ENCODE measurements at regions not wholly inside any gene's neighbourhood (a gene's known extent, or its start where the extent isn't known, plus 50 kb on each side); places are given as distances from the start of the nearest gene placed in this dataset.

DNA sequence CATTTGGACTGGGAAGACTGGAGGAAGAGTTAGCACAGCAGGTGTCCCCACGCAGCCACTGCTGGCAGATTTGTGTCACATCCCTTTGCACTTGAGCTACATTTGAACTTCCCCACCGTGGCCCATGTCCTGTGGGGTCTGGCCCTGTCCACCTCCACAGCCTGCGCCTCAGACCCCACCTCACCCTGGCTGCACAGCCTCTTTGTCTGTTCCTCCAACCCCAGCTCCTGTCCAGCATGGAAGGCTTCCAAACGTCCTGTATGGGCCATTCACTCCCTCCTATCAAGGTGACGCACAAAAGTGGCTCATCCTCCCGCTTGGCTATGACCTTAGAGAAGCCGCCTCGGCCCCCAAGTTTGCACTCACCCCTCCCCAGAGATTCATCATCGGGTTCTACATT, 200.6 kb downstream of the FOXL1 start:
- no peak for DNase-seq

DNA sequence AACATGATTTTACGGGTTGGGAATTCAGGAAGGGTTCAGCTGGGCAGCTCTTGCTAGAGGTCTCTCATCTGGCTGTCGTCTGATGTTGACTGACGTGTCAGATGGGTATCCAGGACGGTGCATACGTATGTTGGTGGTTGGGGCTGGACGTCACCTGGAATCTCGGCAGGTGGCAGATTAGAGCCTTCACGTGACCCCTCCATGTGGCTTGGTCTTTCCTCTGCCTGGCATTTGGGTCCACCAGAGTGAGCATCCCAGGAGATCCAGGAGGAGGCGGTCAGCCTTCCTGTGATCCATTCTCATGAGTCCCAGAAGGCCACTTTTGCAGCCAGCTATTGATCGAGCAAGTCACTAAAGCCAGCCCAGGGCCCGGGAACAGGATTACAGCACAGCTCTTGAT, 202.7 kb downstream of the FOXL1 start:
- DNase-seq, result no peak
- no peak for TF ChIP-seq GATA1 (IDR thresholded peaks at IDR 0.05; ENCODE audit: low read depth, low read length)
- TF ChIP-seq POLR2A (IDR thresholded peaks at IDR 0.05; ENCODE audit: low read length), result no peak

More for the DNA sequence above, 200.6 kb downstream of the FOXL1 start:
- TF ChIP-seq POLR2A (IDR thresholded peaks at IDR 0.05; ENCODE audit: low read length), result no peak
- TF ChIP-seq GATA1 (IDR thresholded peaks at IDR 0.05; ENCODE audit: low read depth, low read length), result no peak

DNA sequence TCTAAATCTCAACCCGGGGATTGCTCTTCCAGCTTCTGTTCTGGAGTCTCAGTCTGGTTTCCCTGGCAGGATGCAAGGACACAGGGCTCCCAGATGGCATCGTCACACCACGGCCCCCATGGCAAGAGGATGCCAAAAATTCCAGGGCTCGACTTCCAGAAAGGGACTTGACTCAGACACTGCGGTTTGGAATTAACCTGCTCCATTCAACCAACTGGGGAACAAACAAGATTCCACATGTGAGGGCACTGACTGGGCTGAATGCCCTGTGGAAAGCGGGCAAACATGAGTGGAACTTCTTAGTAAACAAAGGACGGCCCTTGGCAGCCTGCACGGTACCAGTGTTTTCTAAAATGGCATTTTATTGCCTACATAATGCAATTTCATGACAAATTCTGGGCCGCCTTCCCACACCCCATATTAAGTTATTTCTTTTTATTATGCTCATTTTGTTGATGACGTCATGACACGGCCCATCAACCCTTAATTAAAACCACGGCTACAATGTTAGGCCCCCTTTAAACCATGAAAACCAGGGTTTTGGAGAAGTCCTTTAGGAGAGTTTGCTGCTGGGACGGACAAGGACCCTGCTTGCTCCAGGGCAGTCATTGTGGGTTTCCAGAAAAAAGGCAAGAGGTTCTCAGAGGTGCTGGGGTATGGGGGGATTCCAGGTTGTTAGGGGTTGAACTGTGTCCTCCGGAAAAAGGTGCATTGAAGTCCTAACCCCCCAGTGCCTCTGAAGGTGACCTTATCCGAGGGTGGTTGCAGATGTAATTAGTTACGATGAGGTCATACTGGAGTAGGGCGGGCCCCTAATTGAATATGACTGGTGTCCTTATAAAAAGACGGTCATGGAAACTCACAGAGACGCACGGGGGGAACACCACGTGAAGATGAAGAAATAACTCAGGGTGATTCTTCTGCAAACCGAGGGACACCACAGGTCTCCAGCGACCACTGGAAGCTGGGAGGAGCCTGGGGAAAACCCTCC, 205.6 kb downstream of the FOXL1 start:
- no peak for DNase-seq
- TF ChIP-seq POLR2A (IDR thresholded peaks at IDR 0.05; ENCODE audit: low read length), result no peak

DNA sequence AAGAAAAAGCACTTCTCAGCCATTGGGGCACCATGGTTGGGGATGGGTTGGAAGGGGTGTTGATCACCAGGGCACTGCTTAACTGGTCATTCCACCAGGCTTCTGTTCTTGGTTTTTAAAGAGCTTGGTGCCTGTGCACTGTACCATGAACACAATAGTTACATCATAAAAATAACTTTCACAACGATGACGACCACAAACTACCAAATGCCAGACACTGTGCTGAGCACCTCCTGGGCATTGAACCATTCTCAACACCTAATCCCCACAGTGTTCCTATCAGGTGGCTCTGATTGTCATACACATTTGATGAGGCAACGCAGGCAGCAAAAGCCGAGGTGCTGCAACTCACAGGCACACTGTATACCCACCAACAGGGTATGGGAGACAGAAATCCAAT, 208.0 kb downstream of the FOXL1 start:
- DNase-seq, result no peak
- no peak for TF ChIP-seq POLR2A (IDR thresholded peaks at IDR 0.05; ENCODE audit: low read length)
- TF ChIP-seq GATA1 (IDR thresholded peaks at IDR 0.05; ENCODE audit: low read depth, low read length), result no peak

DNA sequence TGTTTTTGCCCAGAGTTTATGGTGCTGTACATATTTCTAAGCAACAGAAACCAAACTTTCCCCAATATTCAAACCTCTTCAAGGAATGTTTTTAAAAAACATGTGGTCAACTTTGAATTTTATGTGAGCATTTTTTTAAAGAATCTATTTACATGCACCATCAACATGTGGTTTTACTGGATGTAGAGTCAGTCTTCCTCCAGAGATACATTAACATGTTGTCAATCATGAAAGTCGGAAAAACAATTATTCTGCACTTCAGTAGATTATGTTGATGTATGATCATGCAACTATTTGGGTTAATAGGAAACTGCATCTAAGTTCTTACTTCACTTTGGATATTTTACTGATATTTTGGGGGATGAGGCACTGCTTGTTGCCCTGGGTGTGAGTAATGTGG, 208.6 kb downstream of the FOXL1 start:
- TF ChIP-seq POLR2A (IDR thresholded peaks at IDR 0.05; ENCODE audit: low read length), result no peak
- no peak for TF ChIP-seq GATA1 (IDR thresholded peaks at IDR 0.05; ENCODE audit: low read depth, low read length)
- no peak for DNase-seq

DNA sequence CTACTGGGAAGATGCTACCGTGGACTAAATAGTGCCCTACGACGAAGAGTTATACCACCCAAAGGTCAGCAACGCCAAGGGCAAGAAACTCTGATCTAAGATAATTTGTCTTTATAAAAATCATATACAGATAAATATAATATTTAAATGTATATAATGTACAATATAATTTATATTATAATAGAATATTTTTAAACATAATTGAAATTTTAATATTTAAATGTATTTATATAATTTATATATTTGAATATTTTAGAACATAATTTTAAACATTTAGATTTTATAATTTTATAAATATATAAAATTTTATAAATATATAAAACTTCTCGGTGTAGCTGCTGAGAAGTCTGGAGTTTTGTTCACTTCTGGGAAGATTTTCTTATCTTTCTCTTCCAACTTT, 209.2 kb downstream of the FOXL1 start:
- no peak for DNase-seq
- no peak for TF ChIP-seq GATA1 (IDR thresholded peaks at IDR 0.05; ENCODE audit: low read depth, low read length)
- no peak for TF ChIP-seq POLR2A (IDR thresholded peaks at IDR 0.05; ENCODE audit: low read length)

DNA sequence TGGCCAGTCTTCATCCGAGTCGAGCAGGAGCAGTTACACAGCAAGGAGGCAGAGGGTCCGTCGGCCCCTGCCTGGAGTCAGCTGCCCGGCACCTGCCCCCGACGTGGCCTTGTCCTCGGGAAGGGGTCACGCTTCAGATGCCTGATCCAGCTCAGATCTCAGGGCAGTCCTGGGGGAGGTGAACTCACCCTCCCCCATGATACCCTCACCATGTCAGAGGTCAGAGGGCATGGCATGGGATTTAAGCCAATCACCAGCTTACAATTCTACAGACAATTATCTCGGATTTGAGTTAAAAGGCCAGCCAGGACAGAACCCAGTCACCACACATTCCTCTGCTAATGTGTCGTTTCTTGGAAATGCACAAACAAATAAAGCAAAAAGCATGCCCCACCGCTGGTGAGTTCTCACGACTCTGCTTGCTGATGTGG, 211.3 kb downstream of the FOXL1 start:
- no peak for DNase-seq
- TF ChIP-seq GATA1 (IDR thresholded peaks at IDR 0.05; ENCODE audit: low read depth, low read length) (no peak), POLR2A (IDR thresholded peaks at IDR 0.05; ENCODE audit: low read length) (no peak)

DNA sequence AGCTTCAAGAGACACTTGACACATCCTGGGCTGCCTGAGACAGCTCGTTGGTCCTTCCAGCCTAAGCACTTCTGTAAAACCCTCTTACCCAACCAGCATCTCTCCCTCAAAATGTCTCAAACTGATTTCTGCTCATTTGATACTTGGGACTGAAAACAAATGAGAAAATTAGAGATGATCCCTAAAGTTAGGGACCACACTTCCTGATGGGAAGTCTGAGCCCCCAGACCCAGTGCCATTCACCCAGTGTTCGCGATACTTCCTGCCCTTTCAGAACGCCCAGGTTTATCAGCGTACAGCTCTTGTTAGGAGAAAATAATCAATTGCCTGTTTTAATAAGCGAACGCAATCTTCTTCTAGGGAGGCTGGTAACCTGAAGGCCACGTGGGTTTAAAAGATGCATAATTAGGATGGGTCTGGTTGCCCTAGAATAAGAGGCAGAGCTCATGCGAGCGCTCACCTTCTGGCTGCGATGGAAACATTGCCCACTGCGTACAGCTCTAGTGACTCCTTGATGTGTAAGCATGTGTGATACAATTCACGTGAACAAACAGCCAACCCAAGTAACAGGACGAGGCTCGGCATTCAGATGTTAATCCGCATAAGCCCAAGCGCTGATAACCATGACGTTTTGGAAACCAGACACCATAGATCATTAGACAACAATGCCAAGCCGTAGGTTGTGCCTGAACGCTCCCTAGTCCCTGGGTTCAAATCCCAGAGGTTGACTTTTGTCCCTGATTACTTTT, 213.1 kb downstream of the FOXL1 start:
- DNase-seq, result no peak

DNA sequence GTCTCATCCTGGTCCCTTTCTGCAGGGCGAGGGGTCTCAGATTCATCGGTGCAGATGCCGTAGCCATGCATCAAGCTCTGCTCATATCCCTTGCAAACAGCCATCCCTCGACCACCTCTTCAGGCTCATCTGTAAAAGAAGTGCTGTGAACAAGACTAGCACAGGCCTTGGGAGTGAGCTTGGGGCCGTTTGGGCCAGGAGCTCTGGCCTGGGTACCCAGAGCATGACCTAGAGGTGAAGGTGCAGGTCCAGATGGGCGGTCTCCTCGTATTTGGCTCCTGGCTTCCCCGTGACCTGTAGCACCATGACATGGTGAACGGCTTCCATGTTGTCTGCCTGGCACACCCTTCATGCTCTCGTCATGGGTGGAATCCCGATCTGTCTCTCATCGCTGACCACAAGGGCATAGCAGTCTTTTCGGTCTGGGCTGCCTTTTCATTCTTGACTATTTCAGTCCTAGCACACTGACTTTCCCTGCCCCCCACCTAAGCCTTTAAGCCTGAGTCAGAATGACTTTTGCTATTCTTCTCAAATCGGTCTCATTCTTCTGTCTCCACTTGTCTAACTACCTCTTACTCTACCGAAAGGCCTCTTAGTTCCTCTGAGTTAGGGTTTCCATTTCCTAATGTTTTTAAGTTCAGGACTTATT, 216.0 kb downstream of the FOXL1 start:
- DNase-seq, result no peak
- TF ChIP-seq GATA1 (IDR thresholded peaks at IDR 0.05; ENCODE audit: low read depth, low read length), result no peak
- no peak for TF ChIP-seq POLR2A (IDR thresholded peaks at IDR 0.05; ENCODE audit: low read length)

More for the DNA sequence above, 213.1 kb downstream of the FOXL1 start:
- TF ChIP-seq POLR2A (IDR thresholded peaks at IDR 0.05; ENCODE audit: low read length) (no peak), GATA1 (IDR thresholded peaks at IDR 0.05; ENCODE audit: low read depth, low read length) (no peak)

DNA sequence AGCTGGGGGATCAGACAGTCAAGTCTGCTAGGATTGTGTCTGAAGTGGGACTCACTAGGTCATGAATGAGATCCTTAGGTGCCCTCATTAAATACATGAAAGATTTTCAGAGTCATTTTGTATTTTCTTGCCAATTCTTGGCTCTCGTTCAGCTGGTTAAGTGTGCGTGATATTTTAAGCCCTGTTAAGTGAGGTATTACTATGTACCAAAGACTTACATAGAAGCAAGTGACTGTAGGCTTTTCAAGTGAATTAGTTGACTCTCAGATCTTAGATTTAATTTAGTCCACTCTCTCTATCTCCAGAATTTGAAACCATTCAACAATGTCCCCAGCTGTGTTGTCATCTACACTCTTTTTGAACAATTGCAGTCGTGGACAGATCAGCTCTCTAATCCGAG, 219.4 kb downstream of the FOXL1 start:
- DNase-seq, result no peak
- no peak for TF ChIP-seq GATA1 (IDR thresholded peaks at IDR 0.05; ENCODE audit: low read depth, low read length)
- no peak for TF ChIP-seq POLR2A (IDR thresholded peaks at IDR 0.05; ENCODE audit: low read length)

DNA sequence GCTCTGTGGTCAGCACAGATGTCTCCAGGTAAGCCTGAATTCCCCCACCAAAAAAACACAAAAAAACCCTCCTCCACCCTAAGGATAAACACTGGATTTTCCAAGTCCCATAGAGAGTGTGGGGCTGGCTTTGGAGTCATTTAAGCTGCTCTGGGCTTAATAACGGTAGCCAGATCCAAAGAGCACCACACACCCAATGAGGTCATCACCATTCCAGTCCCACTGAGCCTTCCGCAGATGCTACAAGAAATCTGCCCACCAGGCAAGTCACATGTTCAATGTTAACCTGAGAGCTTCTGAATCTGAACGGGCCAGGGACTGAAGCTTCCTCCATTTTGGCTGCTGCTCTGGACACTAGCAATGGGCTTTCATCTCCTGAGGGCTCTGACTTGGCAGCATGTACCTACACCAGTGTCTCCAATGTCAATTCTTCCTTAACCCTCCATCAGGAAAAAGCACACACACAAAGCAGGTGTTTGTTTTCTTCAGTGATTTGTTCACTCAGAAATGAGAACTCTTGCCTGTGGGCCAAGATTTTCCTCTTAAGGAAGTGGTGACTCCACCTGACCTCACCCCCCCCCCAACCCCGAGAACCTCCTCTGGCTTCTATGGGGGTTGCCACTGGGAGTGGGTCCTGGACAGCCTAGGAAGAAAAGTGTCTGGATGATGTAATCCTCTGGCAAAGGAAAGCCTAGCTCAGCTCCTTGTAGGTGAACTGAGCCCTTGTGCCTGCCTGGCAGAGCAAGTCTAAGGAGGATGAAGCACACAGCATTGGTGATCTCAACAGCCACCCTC, 220.1 kb downstream of the FOXL1 start:
- DNase-seq, result no peak
- no peak for TF ChIP-seq GATA1 (IDR thresholded peaks at IDR 0.05; ENCODE audit: low read depth, low read length)

DNA sequence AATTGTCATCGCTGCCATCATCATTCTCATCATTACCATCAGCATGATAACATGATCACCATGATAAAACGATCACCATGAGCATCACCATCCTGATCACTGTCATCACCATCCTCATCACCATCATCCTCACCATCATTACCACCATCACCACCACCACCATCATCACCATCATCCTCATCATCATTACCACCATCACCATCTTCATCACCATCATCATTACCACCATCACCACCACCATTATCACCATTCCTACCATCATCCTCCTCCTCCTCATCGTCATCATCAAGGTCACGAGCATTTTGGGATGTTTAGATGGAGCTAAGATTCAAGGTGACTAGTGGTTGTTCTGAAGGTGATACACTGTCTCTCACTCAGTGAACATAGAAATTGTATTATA, 221.0 kb downstream of the FOXL1 start:
- no peak for TF ChIP-seq GATA1 (IDR thresholded peaks at IDR 0.05; ENCODE audit: low read depth, low read length)
- TF ChIP-seq POLR2A (IDR thresholded peaks at IDR 0.05; ENCODE audit: low read length), result no peak
- DNase-seq, result no peak

DNA sequence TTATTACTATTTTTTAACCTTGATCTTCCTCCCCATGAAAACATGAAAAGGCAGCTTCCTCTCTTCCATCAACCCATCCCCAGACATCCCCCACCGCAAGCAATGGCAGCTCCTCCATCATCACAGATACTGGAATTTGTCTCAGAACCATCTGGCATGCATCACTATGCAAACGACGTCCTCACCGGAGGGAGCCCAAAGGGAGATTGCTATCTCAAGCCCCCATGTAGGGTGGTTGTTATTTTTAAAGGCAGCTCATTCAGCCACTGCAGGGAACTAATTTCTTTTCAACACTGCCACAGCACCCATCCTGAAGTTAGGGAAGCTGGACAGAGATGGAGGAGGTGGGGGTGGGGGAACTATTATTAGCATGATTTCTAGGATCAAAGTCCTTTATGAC, 222.5 kb downstream of the FOXL1 start:
- no peak for DNase-seq
- TF ChIP-seq GATA1 (IDR thresholded peaks at IDR 0.05; ENCODE audit: low read depth, low read length) (no peak), POLR2A (IDR thresholded peaks at IDR 0.05; ENCODE audit: low read length) (no peak)

Data from erythroblast (primary cell).